Neuronal stem cell (in vitro differentiated cells): ENCODE measurements at regions not wholly inside any gene's neighbourhood (a gene's known extent, or its start where the extent isn't known, plus 50 kb on each side); places are given as distances from the start of the nearest gene placed in this dataset.
A peak's percentile ranks its signal among the peaks of the same experiment; 100 is the strongest.
"Not testable (repeated sequence)": the region's sequence is repeated elsewhere in the genome, so short reads cannot be mapped to it uniquely, and the experiment has no call there.

ENCODE experiments used
- DNase-seq: peaks from one replicate; pipeline ENCODE4 v3.0.0-alpha.2; 2013; ENCODE audit warnings: low spot score
- H2AFZ ChIP-seq: one replicate; pipeline ENCODE4 v1.6.1; 2013; ENCODE audit warnings: mild to moderate bottlenecking, low read length, inconsistent platforms
- H2AK5ac ChIP-seq: 2 replicates; pipeline ENCODE4 v1.6.1; 2013; ENCODE audit warnings: low read depth, mild to moderate bottlenecking, inconsistent platforms, low read length, moderate library complexity, mixed read lengths
- H2BK120ac ChIP-seq: 2 replicates; pipeline ENCODE4 v1.6.1; 2013; ENCODE audit warnings: low read depth, mild to moderate bottlenecking, inconsistent platforms, low read length, moderate library complexity, mixed read lengths
- H2BK12ac ChIP-seq: one replicate; pipeline ENCODE4 v1.6.1; 2013; ENCODE audit warnings: low read length, inconsistent platforms
- H2BK15ac ChIP-seq: 2 replicates; pipeline ENCODE4 v1.6.1; 2013; ENCODE audit warnings: mild to moderate bottlenecking, low read length, inconsistent platforms, mixed read lengths
- H2BK5ac ChIP-seq: one replicate; pipeline ENCODE4 v1.6.1; 2013; ENCODE audit warnings: inconsistent platforms, mild to moderate bottlenecking, low read length, moderate library complexity
- H3K14ac ChIP-seq: one replicate; pipeline ENCODE4 v1.6.1; 2013; ENCODE audit warnings: low read length, inconsistent platforms
- H3K18ac ChIP-seq: 2 replicates; pipeline ENCODE4 v1.6.1; 2013; ENCODE audit warnings: low read length, inconsistent platforms
- H3K23ac ChIP-seq: 2 replicates; pipeline ENCODE4 v1.6.1; 2013; ENCODE audit warnings: low read depth, mild to moderate bottlenecking, mixed read lengths, low read length, inconsistent platforms; ENCODE audit not compliant: poor library complexity
- H3K27ac ChIP-seq: replicated peaks from 3 replicates; pipeline ENCODE4 v1.5.1; 2013; ENCODE audit warnings: low read length, inconsistent platforms
- H3K27me3 ChIP-seq, 3 experiments: 2 replicates each; pipeline ENCODE4 v1.6.1; 2013; ENCODE audit warnings: low read length in 3 of 3, mild to moderate bottlenecking in 2 of 3, inconsistent platforms in 1 of 3, low read depth in 1 of 3, mixed read lengths in 1 of 3, moderate library complexity in 1 of 3; ENCODE audit not compliant: control insufficient read depth in 3 of 3, insufficient read depth in 3 of 3
- H3K36me3 ChIP-seq, 2 donors: replicated peaks in 1 of 2; 2 replicates each; pipeline ENCODE4 v1.6.1; 2013; ENCODE audit warnings: low read length in 2 of 2; ENCODE audit not compliant: control insufficient read depth in 2 of 2, insufficient read depth in 2 of 2
- H3K4ac ChIP-seq: 2 replicates; pipeline ENCODE4 v1.6.1; 2013; ENCODE audit warnings: inconsistent platforms, mild to moderate bottlenecking, low read length, moderate library complexity
- H3K4me1 ChIP-seq, 2 donors: 1 replicate in 1 of 2; 2 replicates in 1 of 2; pipeline ENCODE4 v1.6.1; 2013; ENCODE audit warnings: low read length in 2 of 2, low read depth in 1 of 2; ENCODE audit not compliant: control insufficient read depth in 2 of 2, insufficient read depth in 1 of 2
- H3K4me2 ChIP-seq: one replicate; pipeline ENCODE4 v1.6.1; 2013; ENCODE audit warnings: mild to moderate bottlenecking, low read length, inconsistent platforms; ENCODE audit not compliant: insufficient read depth, poor library complexity, severe bottlenecking
- H3K4me3 ChIP-seq, 2 donors: 2 replicates each; pipeline ENCODE4 v1.5.1; 2013; ENCODE audit warnings: low read length in 2 of 2, mild to moderate bottlenecking in 2 of 2, inconsistent platforms in 1 of 2, moderate library complexity in 1 of 2
- H3K79me1 ChIP-seq: one replicate; pipeline ENCODE4 v1.6.1; 2013; ENCODE audit warnings: low read depth, mild to moderate bottlenecking, inconsistent platforms, low read length, moderate library complexity
- H3K9ac ChIP-seq: one replicate; pipeline ENCODE4 v1.6.1; 2013; ENCODE audit warnings: mild to moderate bottlenecking, low read depth, low read length, inconsistent platforms; ENCODE audit not compliant: poor library complexity
- H3K9me3 ChIP-seq, 2 donors: replicated peaks in 1 of 2; 2 replicates each; pipeline versions ENCODE3 to v1.6.1; 2013; ENCODE audit warnings: low read length in 2 of 2, mild to moderate bottlenecking in 2 of 2, inconsistent platforms in 1 of 2, low read depth in 1 of 2, mixed read lengths in 1 of 2, moderate library complexity in 1 of 2; ENCODE audit not compliant: control insufficient read depth in 2 of 2, insufficient read depth in 1 of 2
- H4K8ac ChIP-seq: one replicate; pipeline ENCODE4 v1.6.1; 2013; ENCODE audit warnings: low read depth, mild to moderate bottlenecking, inconsistent platforms, low read length, moderate library complexity
- H4K91ac ChIP-seq: one replicate; pipeline ENCODE4 v1.6.1; 2013; ENCODE audit warnings: low read length, low read depth, mild to moderate bottlenecking, inconsistent platforms; ENCODE audit not compliant: poor library complexity
- WGBS, 2 donors: extraction: QIAGEN DNeasy Blood & Tissue Kit; methylation state at CpG; one replicate each; pipeline ENCODE4 v1.1.7; 2013; ENCODE audit warnings: missing lambda C conversion rate in 2 of 2, mixed read lengths in 1 of 2; ENCODE audit not compliant: insufficient read length in 2 of 2, insufficient replicate concordance in 1 of 2; ENCODE audit errors: extremely low coverage in 2 of 2; 5-methylcytosine and 5-hydroxymethylcytosine counted together

- not testable (repeated sequence) for H3K23ac ChIP-seq, H3K9ac ChIP-seq, H2BK120ac ChIP-seq, DNase-seq, H3K79me1 ChIP-seq, H4K8ac ChIP-seq, H3K14ac ChIP-seq, H3K27ac ChIP-seq, H3K36me3 ChIP-seq, H4K91ac ChIP-seq, H3K9me3 ChIP-seq, H3K4me2 ChIP-seq, H2BK12ac ChIP-seq, H2BK5ac ChIP-seq, H2AFZ ChIP-seq, H3K27me3 ChIP-seq, H2BK15ac ChIP-seq, H3K4me3 ChIP-seq, H3K18ac ChIP-seq, H3K4me1 ChIP-seq, H2AK5ac ChIP-seq, H3K4ac ChIP-seq
- WGBS, 2 donors: no CpG with 5 or more reads among the region's 5 CpGs
Measured at GRCh38 chr6:142016666-142017065, 116.1 kb upstream of the GJE1 start.

GRCh38 chr6:142015463-142015862 lies 117.3 kb upstream of the GJE1 start:
- DNase-seq: not testable (repeated sequence)

GRCh38 chr6:142015011-142015410 lies 117.7 kb upstream of the GJE1 start:
- Histone ChIP-seq H3K9ac (no peak overlapping the region), H3K27ac (no peak overlapping the region), H3K9me3 (no peaks in the 10 kb centered on the region)

More at GRCh38 chr6:142015463-142015862, 117.3 kb upstream of the GJE1 start:
- not testable (repeated sequence) for H4K8ac ChIP-seq, H2BK15ac ChIP-seq, H3K27me3 ChIP-seq, H2BK120ac ChIP-seq, H2BK12ac ChIP-seq, H2AFZ ChIP-seq, H3K4me1 ChIP-seq, H3K4ac ChIP-seq, H4K91ac ChIP-seq, H3K4me3 ChIP-seq, H3K36me3 ChIP-seq, H3K14ac ChIP-seq, H3K23ac ChIP-seq, H3K27ac ChIP-seq, H3K9me3 ChIP-seq, H3K79me1 ChIP-seq, H2AK5ac ChIP-seq, H2BK5ac ChIP-seq, H3K18ac ChIP-seq, H3K4me2 ChIP-seq, H3K9ac ChIP-seq
- WGBS, 2 donors: no CpG with 5 or more reads among the region's 2 CpGs

GRCh38 chr6:142014515-142014914 lies 118.2 kb upstream of the GJE1 start:
- Histone ChIP-seq H2BK5ac (no peak overlapping the region), H3K4me2 (no peak overlapping the region), H2BK12ac (no peak overlapping the region), H3K9me3 (no peaks in the 10 kb centered on the region), H3K18ac (no peak overlapping the region), H3K4ac (no peak overlapping the region), H2AFZ (peak overlapping the region; percentile 67), H2BK15ac (no peak overlapping the region), H2BK120ac (no peak overlapping the region), H3K9ac (no peak overlapping the region), H3K4me1 (peaks cover 2 to 7% of the 10 kb centered on the region in 2 donors), H3K4me3 (peak overlapping the region in 1 of 2 donors; percentile 6), H4K91ac (no peak overlapping the region), H4K8ac (no peak overlapping the region), H3K36me3 (no peaks in the 10 kb centered on the region), H3K27me3 (no peaks in the 10 kb centered on the region), H3K27ac (no peak overlapping the region), H2AK5ac (no peak overlapping the region), H3K14ac (no peak overlapping the region), H3K79me1 (no peaks in the 10 kb centered on the region), H3K23ac (no peak overlapping the region)
- WGBS, 2 donors: no CpG with 5 or more reads among the region's 6 CpGs
- no peak for DNase-seq

More at GRCh38 chr6:142015011-142015410, 117.7 kb upstream of the GJE1 start:
- Histone ChIP-seq H3K23ac (no peak overlapping the region), H2AFZ (peak overlapping the region; percentile 67), H3K79me1 (no peaks in the 10 kb centered on the region), H3K27me3 (no peaks in the 10 kb centered on the region), H2BK5ac (no peak overlapping the region), H4K8ac (no peak overlapping the region), H2AK5ac (no peak overlapping the region), H3K18ac (no peak overlapping the region), H3K4me3 (peak overlapping the region in 1 of 2 donors; percentile 6), H2BK15ac (no peak overlapping the region), H4K91ac (no peak overlapping the region), H3K4me2 (no peak overlapping the region), H3K4ac (no peak overlapping the region), H2BK120ac (no peak overlapping the region), H3K4me1 (peaks cover 2 to 7% of the 10 kb centered on the region in 2 donors), H2BK12ac (no peak overlapping the region), H3K36me3 (no peaks in the 10 kb centered on the region), H3K14ac (no peak overlapping the region)
- DNase-seq: no peak
- WGBS, 2 donors: no CpG with 5 or more reads among the region's 5 CpGs
